Endothelial cell of umbilical vein (primary cell): ENCODE measurements at regions not wholly inside any gene's neighbourhood (a gene's known extent, or its start where the extent isn't known, plus 50 kb on each side); places are given as distances from the start of the nearest gene placed in this dataset.

ENCODE experiments used
- CTCF ChIP-seq, 2 donors: IDR thresholded peaks; 1 replicate in 1 of 2; 2 replicates in 1 of 2; pipeline ENCODE4 v1.5.1; 2011; ENCODE audit warnings: low read length in 2 of 2, mild to moderate bottlenecking in 2 of 2, moderate library complexity in 2 of 2, control low read depth in 1 of 2, inconsistent platforms in 1 of 2, low read depth in 1 of 2; ENCODE audit not compliant: insufficient read depth in 1 of 2; ENCODE audit errors: extremely low read depth in 1 of 2
- EZH2 ChIP-seq: IDR thresholded peaks from 2 replicates; pipeline ENCODE4 v1.6.1; 2012; ENCODE audit warnings: borderline replicate concordance, low read depth, mild to moderate bottlenecking, moderate library complexity, low read length, inconsistent platforms; ENCODE audit not compliant: severe bottlenecking
- MYC ChIP-seq: IDR thresholded peaks from one replicate; pipeline ENCODE4 v1.6.1; 2011; ENCODE audit warnings: mild to moderate bottlenecking, low read depth, low read length
- POLR2A ChIP-seq: IDR thresholded peaks from 2 replicates; pipeline ENCODE4 v1.6.1; 2012; ENCODE audit warnings: low read depth, mild to moderate bottlenecking, control low read depth, low read length
- POLR2AphosphoS5 ChIP-seq: IDR thresholded peaks from 2 replicates; pipeline ENCODE4 v1.6.1; 2012; ENCODE audit warnings: low read depth, mild to moderate bottlenecking, control low read depth, low read length, moderate library complexity; ENCODE audit not compliant: insufficient read depth

- no peak for TF ChIP-seq POLR2A
- TF ChIP-seq CTCF (IDR thresholded peaks at IDR 0.05; ENCODE audit: extremely low read depth in 1 of 2, insufficient read depth in 1 of 2, low read depth in 1 of 2, low read length in 2 of 2), result no peak
- no peak for TF ChIP-seq EZH2
- no peak for TF ChIP-seq POLR2AphosphoS5
- TF ChIP-seq MYC, result no peak
Measured at GRCh38 chr10:44053391-44053790, 331.5 kb downstream of the CXCL12 start.
